ENCODE measurements at regions not wholly inside any gene's neighbourhood (a gene's known extent, or its start where the extent isn't known, plus 50 kb on each side); places are given as distances from the start of the nearest gene placed in this dataset.

- TF ChIP-seq CTCF (conservative IDR thresholded peaks at IDR 0.05) = no peak
- TF ChIP-seq ZFX (IDR thresholded peaks at IDR 0.05) = no peak
Measured at GRCh38 chr1:38746941-38747600, 112.5 kb downstream of the RRAGC start.

GRCh38 chr1:38746402-38746935 is 113.1 kb downstream of the RRAGC start:
- H3K27ac ChIP-seq = no peak overlapping the region
- TF ChIP-seq CTCF (conservative IDR thresholded peaks at IDR 0.05) = no peak
- TF ChIP-seq ZFX (IDR thresholded peaks at IDR 0.05) = no peak

More at GRCh38 chr1:38746941-38747600, 112.5 kb downstream of the RRAGC start:
- H3K27ac ChIP-seq = no peak overlapping the region

- TF ChIP-seq CTCF (conservative IDR thresholded peaks at IDR 0.05) (no peak), ZFX (IDR thresholded peaks at IDR 0.05) (no peak)
- H3K27ac ChIP-seq = no peak overlapping the region
Measured at GRCh38 chr1:38745476-38746401, 113.8 kb downstream of the RRAGC start.

GRCh38 chr1:38744452-38745350 is 114.9 kb downstream of the RRAGC start:
- no peak overlapping the region for H3K27ac ChIP-seq
- no peak for TF ChIP-seq ZFX (IDR thresholded peaks at IDR 0.05)
- no peak for TF ChIP-seq CTCF (conservative IDR thresholded peaks at IDR 0.05)

- TF ChIP-seq CTCF (conservative IDR thresholded peaks at IDR 0.05) = no peak
- H3K27ac ChIP-seq = no peak overlapping the region
Measured at GRCh38 chr1:38743184-38743583, 116.4 kb downstream of the RRAGC start.

GRCh38 chr1:38741341-38741740 is 118.2 kb downstream of the RRAGC start:
- no peak overlapping the region for H3K27ac ChIP-seq
- TF ChIP-seq CTCF (conservative IDR thresholded peaks at IDR 0.05) (no peak), ZFX (IDR thresholded peaks at IDR 0.05) (no peak)
